Tibial nerve (tissue), 4 donors: ENCODE measurements at regions not wholly inside any gene's neighbourhood (a gene's known extent, or its start where the extent isn't known, plus 50 kb on each side); places are given as distances from the start of the nearest gene placed in this dataset.

Experiments used
- DNase-seq, 2 donors: peaks; one replicate each; pipeline ENCODE4 v3.0.0-alpha.2; 2019; ENCODE audit warnings: low spot score in 2 of 2
- H3K27ac ChIP-seq, 4 donors: fragments of 200-600 bp; sonication (generic) in 3 of 4; one replicate each; pipeline ENCODE4 v1.5.1; 2017 to 2019; ENCODE audit warnings: mild to moderate bottlenecking in 1 of 4
- H3K27me3 ChIP-seq, 2 donors: fragments of 200-600 bp; sonication (generic) in 1 of 2; one replicate each; pipeline versions ENCODE4 v1.5.1 to v1.6.0; 2017 to 2019
- H3K36me3 ChIP-seq, 3 donors: fragments of 200-600 bp; sonication (generic); one replicate each; pipeline ENCODE4 v1.5.1; 2018 to 2019
- H3K4me1 ChIP-seq, 4 donors: fragments of 200-600 bp; sonication (generic) in 3 of 4; one replicate each; pipeline ENCODE4 v1.5.1; 2017 to 2019
- H3K4me3 ChIP-seq, 4 donors: fragments of 200-600 bp; sonication (generic) in 3 of 4; one replicate each; pipeline ENCODE4 v1.5.1; 2017 to 2019; ENCODE audit warnings: mild to moderate bottlenecking in 1 of 4, moderate library complexity in 1 of 4
- H3K9me3 ChIP-seq, 4 donors: fragments of 200-600 bp; sonication (generic) in 3 of 4; one replicate each; pipeline ENCODE4 v1.5.1; 2017 to 2019
- EP300 ChIP-seq, 2 donors: sonication (generic); formaldehyde crosslinking; IDR thresholded peaks; one replicate each; pipeline ENCODE4 v1.6.1; 2017; ENCODE audit warnings: antibody characterized with exemption in 2 of 2, mild to moderate bottlenecking in 1 of 2
- POLR2A ChIP-seq, 2 donors: fragments of 450-650 bp; IDR thresholded peaks; one replicate each; pipeline ENCODE4 v1.6.1; 2017; ENCODE audit warnings: antibody characterized with exemption in 2 of 2, mild to moderate bottlenecking in 2 of 2, moderate library complexity in 2 of 2
- WGBS, 2 donors: methylation state at CpG; one replicate each; pipeline ENCODE4 v1.1.5; 2018; 5-methylcytosine and 5-hydroxymethylcytosine counted together
- TF ChIP-seq, protein P1 (sequence below), 5 experiments: fragments of 200-600 bp in 3 of 5; fragments of 450-650 bp in 2 of 5; sonication (generic) in 3 of 5; IDR thresholded peaks; one replicate each; pipeline ENCODE4 v1.5.1; 2016 to 2019; ENCODE audit warnings: antibody characterized with exemption in 5 of 5, mild to moderate bottlenecking in 3 of 5, moderate library complexity in 2 of 5

DNA sequence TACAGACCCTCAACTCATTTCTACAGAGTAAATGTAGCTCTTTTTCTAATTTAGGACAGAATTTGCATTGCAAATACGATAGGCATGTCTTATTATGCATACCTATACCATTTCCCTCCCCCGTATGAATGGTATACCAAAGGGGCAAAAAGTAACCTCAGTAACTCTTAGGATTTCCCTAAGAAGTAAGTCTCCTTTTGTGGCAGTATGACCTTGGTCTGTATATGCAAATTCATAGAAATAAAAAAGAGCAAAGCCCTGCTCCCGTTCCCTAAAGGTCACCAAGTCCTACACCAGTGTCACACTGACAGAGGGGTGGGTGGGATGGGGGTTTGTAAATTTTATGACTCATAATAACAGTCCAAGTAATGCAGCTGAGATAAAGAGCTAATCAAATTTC lies 365.8 kb upstream of the CCDC196 start:
- 63% methylated on average over 3 of the region's 3 CpGs for WGBS, 2 donors
- no peaks in the 10 kb centered on the region for H3K36me3 ChIP-seq
- no peak overlapping the region for H3K27ac ChIP-seq
- no peaks in the 10 kb centered on the region for H3K4me1 ChIP-seq
- H3K4me3 ChIP-seq, result no peak overlapping the region
- no peaks in the 10 kb centered on the region for H3K27me3 ChIP-seq
- TF ChIP-seq EP300 (IDR thresholded peaks at IDR 0.05) (no peak), POLR2A (IDR thresholded peaks at IDR 0.05) (no peak)
- TF ChIP-seq, protein P1, sequence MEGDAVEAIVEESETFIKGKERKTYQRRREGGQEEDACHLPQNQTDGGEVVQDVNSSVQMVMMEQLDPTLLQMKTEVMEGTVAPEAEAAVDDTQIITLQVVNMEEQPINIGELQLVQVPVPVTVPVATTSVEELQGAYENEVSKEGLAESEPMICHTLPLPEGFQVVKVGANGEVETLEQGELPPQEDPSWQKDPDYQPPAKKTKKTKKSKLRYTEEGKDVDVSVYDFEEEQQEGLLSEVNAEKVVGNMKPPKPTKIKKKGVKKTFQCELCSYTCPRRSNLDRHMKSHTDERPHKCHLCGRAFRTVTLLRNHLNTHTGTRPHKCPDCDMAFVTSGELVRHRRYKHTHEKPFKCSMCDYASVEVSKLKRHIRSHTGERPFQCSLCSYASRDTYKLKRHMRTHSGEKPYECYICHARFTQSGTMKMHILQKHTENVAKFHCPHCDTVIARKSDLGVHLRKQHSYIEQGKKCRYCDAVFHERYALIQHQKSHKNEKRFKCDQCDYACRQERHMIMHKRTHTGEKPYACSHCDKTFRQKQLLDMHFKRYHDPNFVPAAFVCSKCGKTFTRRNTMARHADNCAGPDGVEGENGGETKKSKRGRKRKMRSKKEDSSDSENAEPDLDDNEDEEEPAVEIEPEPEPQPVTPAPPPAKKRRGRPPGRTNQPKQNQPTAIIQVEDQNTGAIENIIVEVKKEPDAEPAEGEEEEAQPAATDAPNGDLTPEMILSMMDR (IDR thresholded peaks at IDR 0.05), result no peak
- H3K9me3 ChIP-seq, result no peaks in the 10 kb centered on the region
- no peak for DNase-seq

DNA sequence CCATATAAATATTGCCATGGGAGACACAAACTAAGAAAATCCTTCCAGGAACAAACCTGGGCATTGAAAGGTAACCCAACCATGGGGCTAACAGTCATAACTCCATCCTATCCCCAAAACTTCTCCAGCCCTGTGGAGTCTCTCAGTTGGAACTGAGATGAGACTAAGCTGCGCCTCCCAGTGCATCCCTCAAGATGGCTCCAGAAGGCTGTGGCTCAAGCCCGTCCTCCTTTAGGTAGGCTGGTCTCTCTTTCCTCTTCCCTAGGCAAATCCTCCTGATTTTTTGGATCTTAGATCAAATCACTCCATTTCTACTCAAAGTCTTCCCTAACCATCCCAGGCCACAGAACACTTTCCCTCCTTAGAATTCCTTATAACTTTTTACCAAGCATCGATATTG lies 364.3 kb upstream of the CCDC196 start:
- DNase-seq, result no peak
- TF ChIP-seq, protein P1 (IDR thresholded peaks at IDR 0.05), result no peak
- TF ChIP-seq POLR2A (IDR thresholded peaks at IDR 0.05), result no peak
- TF ChIP-seq EP300 (IDR thresholded peaks at IDR 0.05), result no peak
- Histone ChIP-seq H3K4me1 (no peaks in the 10 kb centered on the region), H3K4me3 (no peak overlapping the region), H3K36me3 (no peaks in the 10 kb centered on the region), H3K27me3 (no peaks in the 10 kb centered on the region), H3K9me3 (no peaks in the 10 kb centered on the region), H3K27ac (no peak overlapping the region)
- WGBS, 2 donors, result 90 to 92% methylated on average over 3 of the region's 3 CpGs

DNA sequence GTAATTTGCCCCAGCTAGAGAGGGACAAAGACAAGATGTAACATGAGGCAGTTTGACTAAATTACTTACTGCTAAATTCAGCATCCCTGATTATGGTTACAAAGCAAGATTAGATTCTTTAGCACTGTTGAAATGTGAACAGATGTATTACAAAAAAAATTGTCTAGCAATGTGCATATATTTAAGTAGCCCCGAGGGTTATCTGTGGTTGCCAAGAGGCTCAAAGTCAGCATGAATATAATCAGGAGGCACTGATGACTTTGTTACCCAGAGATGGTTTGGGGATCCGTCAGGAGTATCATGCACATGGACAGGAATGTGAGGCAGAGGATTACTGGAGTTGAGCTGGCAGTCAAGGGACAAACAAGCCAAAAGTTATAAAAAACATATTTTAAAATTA lies 356.9 kb upstream of the CCDC196 start:
- 73 to 81% methylated on average over 2 of the region's 2 CpGs for WGBS, 2 donors
- no peak for DNase-seq

DNA sequence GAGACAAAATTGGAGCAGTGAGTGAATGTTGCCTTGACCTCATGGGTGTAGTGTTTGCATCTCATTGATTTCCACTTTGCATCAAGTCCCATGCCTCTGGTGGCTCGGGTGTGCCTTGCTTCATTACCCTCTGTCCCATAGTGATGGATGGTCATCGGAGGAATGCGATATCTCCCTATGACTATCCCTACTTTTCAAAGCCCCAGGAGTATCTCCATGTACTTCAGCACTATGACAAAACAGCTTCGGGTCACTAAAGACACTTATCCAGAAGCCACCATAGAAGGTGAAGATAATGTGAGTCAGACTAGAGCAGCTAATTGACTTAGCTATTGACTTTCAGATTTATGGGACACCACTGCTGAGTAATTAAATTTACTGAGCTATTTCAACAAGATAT lies 355.1 kb upstream of the CCDC196 start:
- no peak overlapping the region for H3K4me3 ChIP-seq
- H3K27ac ChIP-seq, result no peak overlapping the region
- no peaks in the 10 kb centered on the region for H3K4me1 ChIP-seq
- no peaks in the 10 kb centered on the region for H3K36me3 ChIP-seq
- H3K27me3 ChIP-seq, result no peaks in the 10 kb centered on the region
- 87 to 94% methylated on average over 4 of the region's 4 CpGs for WGBS, 2 donors
- no peak for TF ChIP-seq POLR2A (IDR thresholded peaks at IDR 0.05)
- TF ChIP-seq, protein P1 (IDR thresholded peaks at IDR 0.05), result no peak
- TF ChIP-seq EP300 (IDR thresholded peaks at IDR 0.05), result no peak
- H3K9me3 ChIP-seq, result no peaks in the 10 kb centered on the region
- DNase-seq, result no peak

More for the DNA sequence above, 356.9 kb upstream of the CCDC196 start:
- Histone ChIP-seq H3K36me3 (no peaks in the 10 kb centered on the region), H3K4me1 (no peaks in the 10 kb centered on the region), H3K4me3 (no peak overlapping the region), H3K27ac (no peak overlapping the region), H3K9me3 (no peaks in the 10 kb centered on the region), H3K27me3 (no peaks in the 10 kb centered on the region)
- TF ChIP-seq POLR2A (IDR thresholded peaks at IDR 0.05), result no peak
- TF ChIP-seq, protein P1 (IDR thresholded peaks at IDR 0.05), result no peak
- no peak for TF ChIP-seq EP300 (IDR thresholded peaks at IDR 0.05)

DNA sequence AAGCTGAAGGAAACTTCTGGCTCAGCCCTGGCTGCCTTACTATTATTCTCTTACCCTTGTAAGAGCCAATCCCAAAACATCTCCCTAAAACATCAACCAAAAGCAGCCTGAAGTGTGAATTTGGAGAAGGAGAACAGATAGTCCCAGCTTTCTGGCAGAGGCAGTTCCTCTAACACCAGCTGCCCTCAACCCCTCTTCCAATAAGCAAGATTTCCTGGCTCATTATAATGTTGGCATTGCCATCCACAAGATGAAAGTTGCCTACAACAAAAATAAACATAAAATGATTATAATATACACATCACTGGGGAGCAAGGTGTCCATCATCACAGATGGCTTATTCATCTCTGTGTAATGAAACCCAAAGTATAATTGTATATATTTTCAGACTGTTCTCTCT lies 352.5 kb upstream of the CCDC196 start:
- H3K27ac ChIP-seq, result no peak overlapping the region
- H3K9me3 ChIP-seq, result no peaks in the 10 kb centered on the region
- H3K4me1 ChIP-seq, result no peaks in the 10 kb centered on the region
- TF ChIP-seq EP300 (IDR thresholded peaks at IDR 0.05), result no peak
- TF ChIP-seq, protein P1 (IDR thresholded peaks at IDR 0.05), result no peak
- TF ChIP-seq POLR2A (IDR thresholded peaks at IDR 0.05), result no peak
- no peak overlapping the region for H3K4me3 ChIP-seq
- H3K36me3 ChIP-seq, result no peaks in the 10 kb centered on the region
- H3K27me3 ChIP-seq, result no peaks in the 10 kb centered on the region
- no peak for DNase-seq
